GM18517 (cell line): ENCODE measurements at regions not wholly inside any gene's neighbourhood (a gene's known extent, or its start where the extent isn't known, plus 50 kb on each side); places are given as distances from the start of the nearest gene placed in this dataset.

Source experiments
- ATAC-seq: cut with Tn5 transposase; IDR thresholded peaks from one replicate; pipeline ENCODE4 v1.9.1; 2021; ENCODE audit warnings: mild to moderate bottlenecking, moderate library complexity; ENCODE audit not compliant: unreplicated experiment

GRCh38 chr20:58162986-58163385 lies 65.5 kb downstream of the ANKRD60 start:
- no peak for ATAC-seq

- ATAC-seq: no peak
Observed at GRCh38 chr20:58161192-58161591, 67.3 kb downstream of the ANKRD60 start.

- no peak for ATAC-seq
Observed at GRCh38 chr20:58160451-58161061, 67.9 kb downstream of the ANKRD60 start.

- no peak for ATAC-seq
Observed at GRCh38 chr20:58155148-58155925, 73.1 kb downstream of the ANKRD60 start.

DNA sequence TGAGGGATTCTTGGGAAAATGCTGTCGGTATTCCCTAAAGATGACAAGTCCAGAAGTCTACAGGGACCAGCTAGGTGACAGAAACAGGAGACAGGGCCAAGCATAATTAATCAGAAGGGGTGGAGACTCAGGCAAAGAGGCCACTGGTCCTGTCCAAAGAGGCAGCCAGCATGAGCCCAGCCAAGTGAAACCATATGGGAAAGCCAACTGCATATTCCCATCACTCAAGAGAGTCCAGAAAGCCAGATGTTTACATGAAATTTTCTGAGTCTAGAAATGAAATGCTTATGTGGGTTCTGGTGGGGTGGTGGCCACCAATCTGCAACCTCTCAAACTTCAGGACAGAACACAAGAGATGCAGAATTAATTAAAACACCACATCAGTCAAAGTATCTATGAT lies 74.3 kb downstream of the ANKRD60 start:
- ATAC-seq: no peak

- ATAC-seq: no peak
Observed at GRCh38 chr20:58153121-58153520, 75.3 kb downstream of the ANKRD60 start.

DNA sequence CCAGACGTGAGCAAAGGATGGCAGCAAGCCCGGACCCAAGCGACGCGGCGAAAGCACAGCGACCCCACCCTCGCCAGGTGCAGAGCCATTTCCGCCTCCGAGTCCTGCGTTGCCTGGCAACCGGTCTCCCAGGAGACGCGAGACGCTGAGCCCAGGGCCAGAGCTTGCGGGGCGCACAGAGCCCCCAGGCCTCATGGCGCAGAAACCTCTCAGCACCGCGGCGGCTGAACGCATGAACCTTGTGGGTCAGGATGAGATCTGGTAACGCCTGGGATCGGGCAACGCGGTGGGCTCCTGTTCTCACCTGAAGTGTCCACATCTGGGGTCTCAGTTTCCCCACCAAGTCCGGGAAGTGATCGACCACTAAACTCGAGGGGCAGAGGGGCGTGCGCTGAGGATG lies 77.7 kb downstream of the ANKRD60 start:
- no peak for ATAC-seq

- ATAC-seq: no peak
Observed at GRCh38 chr20:58149437-58150091, 78.9 kb downstream of the ANKRD60 start.

DNA sequence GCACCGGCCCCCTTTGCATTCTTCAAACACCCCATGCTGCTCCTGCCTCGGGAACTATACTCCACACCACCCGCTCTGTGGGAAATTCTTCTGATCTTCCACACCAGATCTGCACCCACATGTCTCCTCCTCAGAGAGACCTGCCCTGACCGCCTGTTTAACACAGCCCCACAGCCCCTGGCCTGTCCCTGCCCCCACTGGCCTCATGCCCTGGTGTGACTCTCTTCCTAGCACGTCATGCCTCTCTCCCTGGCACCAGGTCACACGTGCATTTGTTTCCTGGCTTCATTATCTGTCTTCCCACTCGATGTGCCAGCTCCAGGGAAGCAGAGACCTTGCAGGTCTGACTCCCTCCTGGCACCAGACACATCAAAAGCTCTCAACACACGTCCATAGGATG lies 79.6 kb downstream of the ANKRD60 start:
- ATAC-seq: no peak

DNA sequence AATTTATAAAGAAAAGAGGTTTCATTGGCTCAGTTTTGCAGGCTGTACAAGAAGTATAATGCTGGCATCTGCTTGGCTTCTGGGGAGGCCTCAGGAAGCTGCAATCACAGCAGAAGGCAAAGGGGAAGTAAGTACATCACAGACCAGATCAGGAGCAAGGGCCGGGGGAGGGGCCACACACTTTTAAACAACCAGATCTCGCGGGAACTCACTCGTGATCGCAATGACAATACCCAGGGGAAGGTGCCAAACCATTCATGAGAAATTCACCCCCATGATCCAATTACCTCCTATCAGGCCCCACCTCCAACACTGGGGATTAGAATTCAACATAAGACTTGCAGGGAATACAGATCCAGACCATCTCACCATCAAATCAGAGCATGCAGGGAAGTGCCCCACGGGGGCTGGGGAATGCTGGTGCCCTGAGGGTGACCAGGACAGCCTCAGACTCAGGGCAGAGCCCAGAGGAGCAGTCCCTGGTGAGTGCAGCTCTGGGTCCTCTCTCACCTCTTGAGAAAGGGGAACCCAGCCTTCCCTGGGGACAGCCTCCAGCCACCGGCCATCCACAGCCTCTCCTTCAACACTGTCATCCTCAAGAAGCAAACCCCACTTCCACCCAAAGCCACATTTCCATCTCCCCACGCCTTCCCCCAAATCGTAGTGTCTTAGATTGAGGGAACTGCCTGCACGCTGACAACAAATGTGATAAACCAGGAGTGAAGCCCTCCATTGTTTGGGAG lies 80.7 kb downstream of the ANKRD60 start:
- ATAC-seq: no peak

- no peak for ATAC-seq
Observed at GRCh38 chr20:58146746-58147140, 81.7 kb downstream of the ANKRD60 start.

- no peak for ATAC-seq
Observed at GRCh38 chr20:58146081-58146745, 82.2 kb downstream of the ANKRD60 start.

DNA sequence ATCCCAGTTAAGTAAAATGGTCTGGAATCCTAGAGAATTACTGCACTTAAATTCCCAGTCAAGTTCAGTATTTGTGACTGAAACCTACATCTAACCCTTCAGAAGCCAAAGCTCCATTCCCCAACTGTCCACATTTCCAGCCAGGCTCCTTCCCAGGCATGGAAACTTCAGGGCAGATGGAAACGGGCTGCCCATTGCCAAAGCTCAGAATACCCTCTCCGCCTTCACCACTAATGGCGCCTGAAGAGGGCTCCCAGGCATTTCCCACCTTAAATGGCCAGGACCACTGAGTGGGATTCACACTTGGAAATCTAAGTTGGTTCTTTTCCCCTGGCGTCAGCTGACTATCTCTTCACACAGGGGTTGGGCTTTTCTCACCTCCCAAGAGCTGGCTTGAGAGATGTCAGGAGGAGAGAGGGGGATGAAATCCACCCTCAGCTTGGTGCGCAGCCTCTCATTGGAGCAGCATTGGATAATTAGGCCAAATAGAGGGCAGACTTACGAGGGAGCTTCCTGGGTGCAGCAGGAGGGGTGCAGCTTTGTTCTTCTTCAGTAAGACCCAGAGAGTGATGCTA lies 82.9 kb downstream of the ANKRD60 start:
- ATAC-seq: no peak

GRCh38 chr20:58144096-58144495 lies 84.4 kb downstream of the ANKRD60 start:
- ATAC-seq: no peak

GRCh38 chr20:58143531-58143930 lies 84.9 kb downstream of the ANKRD60 start:
- no peak for ATAC-seq

DNA sequence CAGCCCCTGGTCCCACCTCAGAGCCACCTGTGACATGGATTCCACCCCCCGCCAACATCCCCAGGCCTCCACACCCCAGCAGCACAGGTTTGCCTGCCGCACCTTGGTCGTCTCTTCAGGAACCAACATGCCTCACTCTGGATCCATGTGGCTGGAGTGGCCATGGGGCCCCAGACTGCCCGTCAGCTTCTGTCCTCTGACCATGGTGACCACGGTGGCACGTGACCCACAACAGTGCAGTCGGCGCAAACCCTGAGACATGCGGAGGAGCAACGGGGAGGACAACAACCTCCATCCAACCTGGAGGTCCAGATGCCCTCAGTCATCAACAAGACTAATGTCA lies 85.6 kb downstream of the ANKRD60 start:
- ATAC-seq: no peak

- ATAC-seq: no peak
Observed at GRCh38 chr20:58141971-58142842, 86.2 kb downstream of the ANKRD60 start.

DNA sequence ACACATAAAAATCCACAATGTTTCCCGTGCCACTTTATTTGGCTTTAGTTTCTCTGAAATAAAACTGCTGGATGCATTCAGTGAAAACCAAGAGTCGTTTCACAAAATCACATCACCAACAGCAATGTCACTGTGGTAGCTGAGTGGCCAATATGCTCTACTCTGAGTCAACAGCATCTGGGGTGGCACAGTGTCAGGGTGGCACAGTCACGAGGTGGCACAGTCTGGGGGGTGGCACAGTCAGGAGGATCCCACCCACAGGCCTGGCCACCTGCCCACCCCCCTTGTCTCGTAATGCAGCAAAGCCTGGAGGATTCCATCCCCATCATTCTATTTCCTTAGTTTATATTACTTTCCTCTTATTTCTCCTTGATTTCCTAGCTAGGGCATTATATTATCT lies 87.0 kb downstream of the ANKRD60 start:
- ATAC-seq: no peak

- ATAC-seq: no peak
Observed at GRCh38 chr20:58140787-58141425, 87.5 kb downstream of the ANKRD60 start.
